Caki2 (cell line): ENCODE measurements at regions not wholly inside any gene's neighbourhood (a gene's known extent, or its start where the extent isn't known, plus 50 kb on each side); places are given as distances from the start of the nearest gene placed in this dataset.

Experiments
- DNase-seq: peaks from one replicate; pipeline ENCODE4 v3.0.0-alpha.2; 2015; ENCODE audit warnings: low read depth
- in situ Hi-C: cut with HindIII; loops from 2 replicates; pipeline ENCODE4 v1.10.0; 2016; ENCODE audit warnings: low sequenced_read_pairs, low pct_unique_long_range_greater_than_20kb, mixed read lengths

GRCh38 chr14:34203251-34203722, 252.4 kb upstream of the EGLN3 start:
- DNase-seq: no peak
- in situ Hi-C loops: no loop called here

DNA sequence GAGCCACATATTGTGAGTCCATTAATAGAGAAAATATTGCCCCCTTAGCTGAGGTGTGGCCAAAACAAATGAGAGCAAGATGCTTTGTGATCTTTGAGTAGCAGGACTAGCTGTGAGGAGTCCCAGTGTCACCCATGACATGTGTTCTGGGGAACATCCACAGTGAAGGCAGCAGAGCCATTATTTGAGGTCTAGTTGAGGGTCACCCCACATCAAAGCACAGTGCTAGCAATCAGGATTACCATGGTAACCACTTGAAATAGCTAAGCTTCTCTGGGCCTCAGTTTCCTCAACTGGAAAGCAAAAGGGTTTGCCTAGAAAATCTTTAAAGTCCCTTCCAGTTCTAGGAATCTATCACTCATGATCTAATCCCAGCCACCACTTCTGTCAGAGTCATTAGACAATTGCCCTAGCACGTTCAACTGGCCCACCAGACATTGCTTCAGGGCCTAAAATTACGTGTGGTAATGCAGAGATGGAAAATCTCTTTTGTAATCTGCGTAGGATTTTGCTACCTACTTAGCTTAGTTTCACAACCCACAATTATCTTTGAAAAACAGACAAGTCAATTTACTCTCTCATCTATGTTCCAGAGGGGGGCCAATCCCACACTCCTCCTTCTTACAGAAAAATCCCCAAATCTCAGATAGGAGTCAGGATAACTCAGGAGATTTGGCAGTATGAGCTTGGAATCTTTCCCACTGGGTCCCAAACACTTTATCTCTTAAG, 251.2 kb upstream of the EGLN3 start:
- in situ Hi-C loops: no loop called here
- DNase-seq: no peak

DNA sequence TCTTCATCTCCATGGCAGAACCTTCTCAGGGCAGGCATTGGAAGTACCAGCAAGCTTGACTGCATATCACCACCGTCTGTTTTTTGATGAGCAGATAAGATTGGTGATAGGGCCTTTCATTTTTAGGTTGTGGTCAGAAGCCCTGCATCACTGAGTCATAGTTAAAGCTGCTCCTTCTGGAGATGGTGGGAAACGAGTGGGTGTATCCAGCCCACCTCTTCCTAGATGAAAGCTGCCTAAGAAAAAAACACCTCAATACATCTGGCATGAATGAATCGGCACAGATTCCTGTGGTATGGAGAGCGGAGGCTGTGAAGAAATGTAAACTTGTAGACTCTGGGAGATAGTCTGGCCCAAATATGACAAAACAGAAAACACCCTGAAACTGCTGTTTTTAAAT, 248.7 kb upstream of the EGLN3 start:
- no peak for DNase-seq
- in situ Hi-C loops: no loop called here

DNA sequence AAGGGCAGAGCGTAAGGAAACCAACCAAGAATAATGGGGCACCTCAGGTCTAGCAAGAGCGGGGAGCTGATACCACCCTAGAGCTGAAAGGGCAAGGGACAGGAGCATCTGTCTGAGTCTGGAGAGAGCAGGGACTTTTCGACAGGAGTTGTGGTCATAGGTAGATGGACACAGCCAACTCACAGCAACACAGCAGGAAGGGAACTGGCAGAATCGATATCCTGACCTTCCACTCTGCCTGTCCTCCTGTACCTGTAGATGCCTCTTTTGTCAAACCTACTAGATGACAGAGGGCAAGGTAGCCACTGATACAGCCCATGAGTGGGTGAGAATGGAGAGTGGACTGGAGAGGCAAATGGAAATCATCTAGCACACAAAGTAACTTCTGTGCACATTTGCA, 247.2 kb upstream of the EGLN3 start:
- DNase-seq: no peak
- in situ Hi-C loops: no loop called here

DNA sequence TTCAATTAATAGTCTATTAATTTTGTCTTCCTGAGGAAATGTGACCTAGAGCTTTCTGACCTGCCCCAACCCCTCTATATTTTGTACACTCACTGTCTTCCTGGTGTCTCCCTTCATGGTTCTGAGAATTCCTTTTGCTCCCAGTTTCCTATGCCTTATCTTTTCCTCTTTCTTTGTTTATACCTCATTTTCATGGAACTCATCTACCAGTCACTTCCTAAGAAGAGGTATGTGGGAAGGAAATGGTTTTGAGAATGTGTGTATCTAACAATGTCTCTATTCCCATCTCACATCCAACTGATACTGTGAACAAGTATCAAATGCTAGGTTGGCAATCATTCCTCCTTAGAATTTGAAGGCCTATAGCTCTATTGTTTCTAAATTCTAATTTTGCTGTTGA, 245.1 kb upstream of the EGLN3 start:
- DNase-seq: no peak
- in situ Hi-C loops: no loop called here

- in situ Hi-C loops: no loop called here
- no peak for DNase-seq
These were observed 239.8 kb upstream of the EGLN3 start for GRCh38 chr14:34190717-34191116.

GRCh38 chr14:34189866-34190265, 239.0 kb upstream of the EGLN3 start:
- in situ Hi-C loops: no loop called here
- DNase-seq: no peak

DNA sequence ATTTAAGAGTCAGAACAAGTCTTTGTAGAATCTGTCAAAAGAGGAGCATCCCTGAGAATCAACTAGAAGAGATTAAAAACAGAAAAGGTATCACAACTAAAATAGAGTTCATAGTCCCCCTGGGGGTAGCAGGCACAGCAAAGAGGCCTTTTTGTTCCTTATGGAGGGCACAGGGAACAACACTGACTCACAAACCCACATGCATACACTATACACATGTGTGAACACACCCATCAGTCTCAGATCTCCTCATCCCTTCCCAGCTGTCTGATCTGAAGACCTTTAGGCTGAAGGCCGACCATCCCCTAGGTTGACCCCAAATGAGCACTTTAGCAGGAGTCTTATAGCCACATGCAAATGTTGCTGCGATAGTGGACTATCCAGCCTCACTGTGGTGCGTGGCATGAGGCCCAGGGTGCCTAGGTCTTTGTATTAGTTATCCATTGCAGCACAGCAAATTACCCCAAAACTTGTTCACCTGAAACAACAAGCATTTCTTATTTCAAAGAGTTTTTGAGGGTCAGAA, 236.7 kb upstream of the EGLN3 start:
- in situ Hi-C loops: no loop called here
- DNase-seq: no peak

DNA sequence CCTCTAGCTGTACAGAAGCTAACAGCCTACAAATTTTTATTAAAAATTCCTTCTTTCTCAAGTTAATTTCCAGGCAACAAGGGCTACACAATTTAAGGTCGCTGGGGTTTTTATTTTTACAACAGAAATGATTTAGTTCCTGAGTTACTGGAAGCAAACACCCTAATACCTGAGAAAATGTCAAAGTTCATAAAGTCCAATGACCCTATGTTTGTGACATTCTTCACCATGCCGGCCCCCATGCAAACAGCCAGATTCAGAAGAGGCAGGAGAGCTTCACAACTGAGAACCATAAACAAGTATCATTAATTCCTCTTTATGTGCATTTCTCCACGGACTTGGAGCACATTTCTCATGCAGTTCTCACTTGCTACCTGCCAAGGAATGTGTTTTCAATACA, 236.2 kb upstream of the EGLN3 start:
- in situ Hi-C loops: no loop called here
- DNase-seq: no peak

- no peak for DNase-seq
- in situ Hi-C loops: no loop called here
These were observed 233.3 kb upstream of the EGLN3 start for GRCh38 chr14:34184126-34184525.

GRCh38 chr14:34183478-34183877, 232.6 kb upstream of the EGLN3 start:
- no peak for DNase-seq
- in situ Hi-C loops: no loop called here

DNA sequence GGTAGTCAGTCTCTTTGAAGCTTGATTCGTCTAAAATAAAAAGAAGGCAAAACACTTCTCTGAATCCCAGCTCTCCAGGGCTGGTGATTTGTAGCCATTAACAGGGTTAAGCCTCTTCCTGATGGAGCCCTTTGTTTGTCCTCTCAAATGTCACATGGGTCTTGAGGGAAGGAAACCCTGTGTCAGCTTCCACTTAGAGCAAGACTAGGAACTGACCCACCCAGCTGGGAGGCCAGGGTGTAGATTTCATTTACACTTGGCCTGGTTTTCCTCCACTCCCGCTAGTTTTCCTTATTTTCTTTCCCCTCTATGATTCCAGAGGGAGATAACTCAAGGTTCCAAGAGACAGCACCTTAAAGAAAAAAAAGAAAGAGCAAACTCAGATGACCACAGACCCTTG, 230.5 kb upstream of the EGLN3 start:
- in situ Hi-C loops: no loop called here
- no peak for DNase-seq

DNA sequence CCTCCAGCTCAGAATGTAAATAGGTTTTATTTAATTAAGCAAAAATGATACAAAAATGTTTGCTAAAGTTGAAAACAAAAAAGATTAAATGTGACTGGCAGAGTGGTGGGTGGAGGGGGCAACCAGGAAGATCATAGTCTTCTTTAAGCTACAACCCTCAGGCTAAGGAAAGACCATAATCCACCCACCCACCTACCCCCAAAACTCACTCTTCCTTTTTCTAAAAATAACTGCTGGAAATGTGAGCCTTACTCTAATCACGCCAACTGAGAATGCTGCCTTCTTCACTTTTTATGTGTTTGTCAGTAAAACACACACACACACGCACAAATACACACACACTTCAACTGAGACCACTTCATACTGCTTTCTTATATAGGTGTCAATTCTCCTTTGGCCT, 230.0 kb upstream of the EGLN3 start:
- no peak for DNase-seq
- in situ Hi-C loops: no loop called here

DNA sequence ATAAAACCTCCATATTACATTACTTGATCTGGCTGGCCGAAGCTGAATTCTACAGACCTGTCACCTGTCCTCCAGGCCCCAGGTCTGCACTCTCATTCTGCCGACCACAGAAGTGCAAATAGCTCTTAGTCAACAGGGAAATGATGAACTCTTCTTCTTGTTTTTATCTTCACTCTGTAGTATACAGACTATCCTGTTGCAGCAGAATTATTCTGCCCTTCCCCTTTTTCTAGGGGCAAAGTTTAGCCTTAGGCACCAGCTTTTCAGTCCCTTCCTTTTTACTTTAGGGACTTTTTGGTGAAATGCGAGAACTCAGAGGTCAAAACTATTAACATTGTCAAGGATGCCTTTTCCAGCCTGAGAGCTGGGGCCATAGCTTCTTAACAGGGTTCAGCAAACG, 229.6 kb upstream of the EGLN3 start:
- in situ Hi-C loops: no loop called here

DNA sequence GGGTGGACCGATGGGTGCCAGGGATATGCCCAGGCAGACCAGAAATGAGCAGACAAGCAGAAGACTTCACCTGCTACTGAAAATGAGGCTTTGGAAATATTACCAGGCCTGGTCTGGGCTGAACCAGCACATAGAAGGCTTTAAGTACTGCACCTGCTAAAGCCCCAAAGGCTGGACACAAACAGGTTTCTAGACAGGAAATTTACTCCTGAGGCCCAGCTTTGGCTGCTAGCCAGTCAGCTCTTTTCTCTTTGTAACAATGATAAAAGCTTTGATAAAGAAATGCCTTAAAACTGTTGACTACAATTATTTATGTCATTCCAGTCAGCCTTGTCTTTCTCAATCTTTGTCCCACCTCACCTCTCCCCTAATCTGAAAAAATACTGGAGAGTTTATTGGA, 228.9 kb upstream of the EGLN3 start:
- no peak for DNase-seq
- in situ Hi-C loops: no loop called here

More for the DNA sequence above, 229.6 kb upstream of the EGLN3 start:
- no peak for DNase-seq

- in situ Hi-C loops: no loop called here
- DNase-seq: no peak
These were observed 226.6 kb upstream of the EGLN3 start for GRCh38 chr14:34177466-34177865.

DNA sequence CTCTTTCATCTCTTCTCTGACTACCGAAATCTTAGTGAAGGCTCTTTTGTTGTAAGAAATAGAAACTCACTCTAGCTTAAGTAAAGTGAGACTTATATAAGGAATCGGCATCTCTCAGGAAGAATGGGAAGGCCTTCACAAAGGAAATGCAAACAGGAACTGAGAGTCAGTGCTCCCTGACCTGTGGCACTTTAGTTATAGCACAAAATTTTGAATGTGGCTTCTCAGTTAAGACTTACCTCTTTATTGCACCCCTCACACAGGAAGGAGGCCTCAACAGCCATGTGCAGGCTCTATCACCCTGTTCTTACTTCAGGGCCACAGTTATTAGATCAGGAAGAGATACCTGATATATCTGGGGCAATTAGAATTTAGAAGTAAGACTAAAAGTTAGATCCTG, 224.7 kb upstream of the EGLN3 start:
- in situ Hi-C loops: no loop called here
- DNase-seq: no peak

- in situ Hi-C loops: no loop called here
- no peak for DNase-seq
These were observed 224.1 kb upstream of the EGLN3 start for GRCh38 chr14:34174973-34175372.

DNA sequence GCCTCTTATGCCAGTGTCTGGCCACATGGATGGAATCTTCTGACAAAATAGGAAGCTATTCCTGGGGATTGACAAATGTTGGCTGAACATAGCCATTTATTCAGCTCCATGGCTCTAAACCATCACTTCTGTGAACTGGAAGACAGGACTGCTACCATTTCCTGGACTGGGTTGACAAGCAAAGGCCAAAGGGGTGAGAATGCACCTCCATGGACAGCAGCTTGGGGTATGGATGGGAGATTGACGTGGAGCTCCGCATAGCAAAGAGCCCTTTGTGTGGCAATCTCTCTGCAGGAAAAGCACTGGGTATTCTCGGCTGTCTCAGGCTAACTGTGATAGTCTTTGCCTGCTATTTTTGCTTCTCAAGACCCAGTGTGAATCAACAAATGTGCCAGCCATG, 223.0 kb upstream of the EGLN3 start:
- no peak for DNase-seq
- in situ Hi-C loops: no loop called here
